Endothelial cell of umbilical vein (primary cell): ENCODE measurements at regions not wholly inside any gene's neighbourhood (a gene's known extent, or its start where the extent isn't known, plus 50 kb on each side); places are given as distances from the start of the nearest gene placed in this dataset.

Source experiments
- BruUV-seq: library from RNA; stranded (reverse); fragments of 400-500 nt; replicated peaks from 2 replicates; lab custom pipeline; 2021; lab: Mats Ljungman, UMichigan
- CTCF ChIA-PET: fragments of 300-600, 350-600 bp; sonication (Branson Sonifier 250); formaldehyde crosslinking; loops from one replicate; lab custom pipeline; 2021; ENCODE audit warnings: antibody characterized with exemption, inconsistent platforms; lab: Charles Lee
- POLR2A ChIA-PET: fragments of 300-600, 350-600 bp; sonication (Branson Sonifier 250); formaldehyde crosslinking; loops from one replicate; lab custom pipeline; 2021; ENCODE audit warnings: antibody characterized with exemption, inconsistent platforms; lab: Charles Lee
- DNase-seq: peaks from one replicate; pipeline ENCODE4 v3.0.0-alpha.2; 2011; ENCODE audit warnings: low read depth, low spot score
- FAIRE-seq: peaks from 2 replicates; lab custom pipeline; 2011; peaks lifted over from hg19 to GRCh38; lab: Jason Lieb, UNC
- H2AFZ ChIP-seq: 2 replicates; pipeline ENCODE4 v1.6.0; 2012; ENCODE audit warnings: low read depth, low read length, control low read depth, inconsistent platforms
- H3K27ac ChIP-seq: 2 replicates; pipeline ENCODE4 v1.5.1; 2011; ENCODE audit warnings: low read depth, mild to moderate bottlenecking, control low read depth, low read length, moderate library complexity; ENCODE audit not compliant: insufficient read depth
- H3K27me3 ChIP-seq, 2 experiments: 2 replicates each; pipeline versions ENCODE4 v1.6.0 to v1.6.1; 2011; ENCODE audit warnings: low read length in 2 of 2, mixed read lengths in 1 of 2; ENCODE audit not compliant: control insufficient read depth in 2 of 2, insufficient read depth in 2 of 2
- H3K36me3 ChIP-seq, 2 experiments: 2 replicates in 1 of 2; 3 replicates in 1 of 2; pipeline ENCODE4 v1.5.1; 2011; ENCODE audit warnings: low read length in 2 of 2, mild to moderate bottlenecking in 1 of 2, moderate library complexity in 1 of 2; ENCODE audit not compliant: control insufficient read depth in 2 of 2, insufficient read depth in 2 of 2; ENCODE audit errors: extremely low read depth in 1 of 2
- H3K4me1 ChIP-seq: 3 replicates; pipeline ENCODE4 v1.5.1; 2011; ENCODE audit warnings: mild to moderate bottlenecking, low read length; ENCODE audit not compliant: control insufficient read depth, insufficient read depth; ENCODE audit errors: extremely low read depth
- H3K4me2 ChIP-seq: 2 replicates; pipeline ENCODE4 v1.6.1; 2011; ENCODE audit warnings: low read length, control low read depth, mixed read lengths; ENCODE audit not compliant: insufficient read depth
- H3K4me3 ChIP-seq, 3 experiments: fragments of 200-600 bp in 1 of 3; sonication (generic), shearing (Covaris generic) in 1 of 3; replicated peaks in 1 of 3; 2 replicates each; pipeline ENCODE4 v1.5.1; 2011 to 2016; ENCODE audit warnings: control low read depth in 3 of 3, low read length in 3 of 3, mild to moderate bottlenecking in 2 of 3, inconsistent platforms in 1 of 3, low read depth in 1 of 3, moderate library complexity in 1 of 3; ENCODE audit not compliant: insufficient read depth in 1 of 3
- H3K79me2 ChIP-seq: 2 replicates; pipeline ENCODE4 v1.6.0; 2012; ENCODE audit warnings: low read length, inconsistent platforms; ENCODE audit not compliant: control insufficient read depth, insufficient read depth
- H3K9ac ChIP-seq: replicated peaks from 2 replicates; pipeline ENCODE3; 2011; ENCODE audit warnings: low read length, control low read depth; ENCODE audit not compliant: insufficient read depth; ENCODE audit errors: extremely low read depth
- H3K9me1 ChIP-seq: replicated peaks from 3 replicates; pipeline ENCODE4 v1.6.0; 2011; ENCODE audit warnings: mild to moderate bottlenecking, low read length; ENCODE audit not compliant: control insufficient read depth, insufficient read depth; ENCODE audit errors: extremely low read depth
- H3K9me3 ChIP-seq: replicated peaks from 2 replicates; pipeline ENCODE4 v1.5.1; 2012; ENCODE audit warnings: low read length, inconsistent platforms; ENCODE audit not compliant: control insufficient read depth, insufficient read depth
- H4K20me1 ChIP-seq: replicated peaks from 2 replicates; pipeline ENCODE3; 2011; ENCODE audit warnings: mild to moderate bottlenecking, low read length; ENCODE audit not compliant: control insufficient read depth, insufficient read depth; ENCODE audit errors: extremely low read depth
- EZH2 ChIP-seq: IDR thresholded peaks from 2 replicates; pipeline ENCODE4 v1.6.1; 2012; ENCODE audit warnings: borderline replicate concordance, low read depth, mild to moderate bottlenecking, moderate library complexity, low read length, inconsistent platforms; ENCODE audit not compliant: severe bottlenecking
- FOS ChIP-seq: IDR thresholded peaks from 2 replicates; pipeline ENCODE4 v1.6.1; 2011; ENCODE audit warnings: mild to moderate bottlenecking, low read length, moderate library complexity, borderline replicate concordance; ENCODE audit not compliant: insufficient read depth
- JUN ChIP-seq: IDR thresholded peaks from 2 replicates; pipeline ENCODE4 v1.6.1; 2011; ENCODE audit warnings: borderline replicate concordance, low read depth; ENCODE audit not compliant: insufficient read length, insufficient read depth
- POLR2A ChIP-seq: IDR thresholded peaks from 2 replicates; pipeline ENCODE4 v1.6.1; 2012; ENCODE audit warnings: low read depth, mild to moderate bottlenecking, control low read depth, low read length
- POLR2AphosphoS5 ChIP-seq: IDR thresholded peaks from 2 replicates; pipeline ENCODE4 v1.6.1; 2012; ENCODE audit warnings: low read depth, mild to moderate bottlenecking, control low read depth, low read length, moderate library complexity; ENCODE audit not compliant: insufficient read depth
- dilution Hi-C: fragments of 300-500 bp; cut with MboI; formaldehyde crosslinking; loops from one replicate; pipeline ENCODE4 v1.15.0; 2019; ENCODE audit warnings: low sequenced_read_pairs; ENCODE audit not compliant: extremely low pct_ligation_motif_present
- intact Hi-C: fragments of 100-400 bp; cut with micrococcal nuclease; formaldehyde crosslinking; loops from one replicate; pipeline ENCODE4 v1.10.0; 2022
- TF ChIP-seq, protein P1 (sequence below), 2 donors: IDR thresholded peaks; 1 replicate in 1 of 2; 2 replicates in 1 of 2; pipeline ENCODE4 v1.5.1; 2011; ENCODE audit warnings: low read length in 2 of 2, mild to moderate bottlenecking in 2 of 2, moderate library complexity in 2 of 2, control low read depth in 1 of 2, inconsistent platforms in 1 of 2, low read depth in 1 of 2; ENCODE audit not compliant: insufficient read depth in 1 of 2; ENCODE audit errors: extremely low read depth in 1 of 2
- TF ChIP-seq, protein P2 (sequence below): IDR thresholded peaks from 2 replicates; pipeline ENCODE4 v1.6.1; 2011; ENCODE audit not compliant: insufficient read depth, insufficient read length

DNA sequence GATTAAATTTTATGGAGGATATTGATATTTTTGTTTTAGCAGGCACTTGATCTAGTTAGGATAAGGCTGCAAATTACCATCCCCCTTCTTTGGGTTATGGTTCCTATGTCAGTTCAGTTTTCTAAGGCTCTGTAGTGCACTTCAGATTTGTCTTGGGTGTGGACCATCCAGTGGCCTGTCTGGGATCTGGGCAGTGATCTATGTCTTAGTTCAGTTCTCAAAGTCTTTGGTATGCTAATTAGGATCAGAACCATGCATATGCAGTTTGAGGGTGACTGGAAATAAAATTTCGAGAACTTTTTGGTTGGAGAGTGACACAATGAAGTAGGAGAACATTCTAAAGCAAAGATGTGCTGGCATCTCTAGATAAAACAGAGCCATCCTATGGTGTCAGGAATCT, 388.2 kb downstream of the MID1IP1 start:
- H3K27ac ChIP-seq: no peak overlapping the region
- no peaks in the 10 kb centered on the region for H3K4me1 ChIP-seq
- no peaks in the 10 kb centered on the region for H3K9me3 ChIP-seq
- no peak overlapping the region for H3K9ac ChIP-seq
- no peaks in the 10 kb centered on the region for H3K27me3 ChIP-seq
- H4K20me1 ChIP-seq: no peaks in the 10 kb centered on the region
- H2AFZ ChIP-seq: no peak overlapping the region
- POLR2A ChIA-PET: no interaction called here
- TF ChIP-seq, protein P1, sequence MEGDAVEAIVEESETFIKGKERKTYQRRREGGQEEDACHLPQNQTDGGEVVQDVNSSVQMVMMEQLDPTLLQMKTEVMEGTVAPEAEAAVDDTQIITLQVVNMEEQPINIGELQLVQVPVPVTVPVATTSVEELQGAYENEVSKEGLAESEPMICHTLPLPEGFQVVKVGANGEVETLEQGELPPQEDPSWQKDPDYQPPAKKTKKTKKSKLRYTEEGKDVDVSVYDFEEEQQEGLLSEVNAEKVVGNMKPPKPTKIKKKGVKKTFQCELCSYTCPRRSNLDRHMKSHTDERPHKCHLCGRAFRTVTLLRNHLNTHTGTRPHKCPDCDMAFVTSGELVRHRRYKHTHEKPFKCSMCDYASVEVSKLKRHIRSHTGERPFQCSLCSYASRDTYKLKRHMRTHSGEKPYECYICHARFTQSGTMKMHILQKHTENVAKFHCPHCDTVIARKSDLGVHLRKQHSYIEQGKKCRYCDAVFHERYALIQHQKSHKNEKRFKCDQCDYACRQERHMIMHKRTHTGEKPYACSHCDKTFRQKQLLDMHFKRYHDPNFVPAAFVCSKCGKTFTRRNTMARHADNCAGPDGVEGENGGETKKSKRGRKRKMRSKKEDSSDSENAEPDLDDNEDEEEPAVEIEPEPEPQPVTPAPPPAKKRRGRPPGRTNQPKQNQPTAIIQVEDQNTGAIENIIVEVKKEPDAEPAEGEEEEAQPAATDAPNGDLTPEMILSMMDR (IDR thresholded peaks at IDR 0.05; ENCODE audit: extremely low read depth in 1 of 2, insufficient read depth in 1 of 2, low read depth in 1 of 2, low read length in 2 of 2): no peak
- TF ChIP-seq, protein P2, sequence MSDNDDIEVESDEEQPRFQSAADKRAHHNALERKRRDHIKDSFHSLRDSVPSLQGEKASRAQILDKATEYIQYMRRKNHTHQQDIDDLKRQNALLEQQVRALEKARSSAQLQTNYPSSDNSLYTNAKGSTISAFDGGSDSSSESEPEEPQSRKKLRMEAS: no peak
- no peak for TF ChIP-seq JUN
- TF ChIP-seq FOS: no peak
- TF ChIP-seq EZH2: no peak
- no peak for TF ChIP-seq POLR2AphosphoS5
- TF ChIP-seq POLR2A: no peak
- intact Hi-C loops: no loop called here
- H3K4me2 ChIP-seq: no peak overlapping the region
- DNase-seq (no peak), FAIRE-seq (no peak)
- CTCF ChIA-PET: no interaction called here
- dilution Hi-C loops: no loop called here
- H3K4me3 ChIP-seq: no peak overlapping the region
- H3K79me2 ChIP-seq: no peaks in the 10 kb centered on the region
- no peaks in the 10 kb centered on the region for H3K36me3 ChIP-seq
- BruUV-seq: no TSS peak
- no peaks in the 10 kb centered on the region for H3K9me1 ChIP-seq
